ENCODE measurements at regions not wholly inside any gene's neighbourhood (a gene's known extent, or its start where the extent isn't known, plus 50 kb on each side); places are given as distances from the start of the nearest gene placed in this dataset.

- DNase-seq = no peak
Observed at GRCh38 chr14:101123618-101124510, 220.3 kb upstream of the RTL1 start.

GRCh38 chr14:101124815-101125214 lies 221.3 kb upstream of the RTL1 start:
- no peak for DNase-seq

GRCh38 chr14:101125313-101125712 lies 221.8 kb upstream of the RTL1 start:
- no peak for DNase-seq

- no peak for DNase-seq
Observed at GRCh38 chr14:101125719-101126651, 222.5 kb upstream of the RTL1 start.

GRCh38 chr14:101126731-101127130 lies 223.2 kb upstream of the RTL1 start:
- no peak for DNase-seq

GRCh38 chr14:101127224-101127623 lies 223.7 kb upstream of the RTL1 start:
- no peak for DNase-seq

GRCh38 chr14:101128478-101129321 lies 225.2 kb upstream of the RTL1 start:
- DNase-seq = no peak

- DNase-seq = no peak
Observed at GRCh38 chr14:101129521-101130167, 226.1 kb upstream of the RTL1 start.

- DNase-seq = no peak
Observed at GRCh38 chr14:101130861-101131260, 227.3 kb upstream of the RTL1 start.

- no peak for DNase-seq
Observed at GRCh38 chr14:101131451-101131916, 228.0 kb upstream of the RTL1 start.

- no peak for DNase-seq
Observed at GRCh38 chr14:101132051-101132571, 228.6 kb upstream of the RTL1 start.

GRCh38 chr14:101132588-101132987 lies 229.1 kb upstream of the RTL1 start:
- DNase-seq = no peak

- DNase-seq = no peak
Observed at GRCh38 chr14:101133068-101133467, 229.5 kb upstream of the RTL1 start.

- no peak for DNase-seq
Observed at GRCh38 chr14:101134161-101134631, 230.7 kb upstream of the RTL1 start.

- DNase-seq = no peak
Observed at GRCh38 chr14:101134851-101135433, 231.4 kb upstream of the RTL1 start.

- DNase-seq = no peak
Observed at GRCh38 chr14:101135796-101136742, 232.5 kb upstream of the RTL1 start.

GRCh38 chr14:101137234-101137633 lies 233.7 kb upstream of the RTL1 start:
- DNase-seq = no peak

GRCh38 chr14:101147848-101148247 lies 244.3 kb upstream of the RTL1 start:
- DNase-seq = no peak

GRCh38 chr14:101150039-101150610 lies 246.6 kb upstream of the RTL1 start:
- no peak for DNase-seq

Data from cerebellar nuclear complex (tissue), 1 donor.